GM19025 (cell line): ENCODE measurements at regions not wholly inside any gene's neighbourhood (a gene's known extent, or its start where the extent isn't known, plus 50 kb on each side); places are given as distances from the start of the nearest gene placed in this dataset.
"Not testable (repeated sequence)": the region's sequence is repeated elsewhere in the genome, so short reads cannot be mapped to it uniquely, and the experiment has no call there.

Experiments used
- ATAC-seq: cut with Tn5 transposase; IDR thresholded peaks from one replicate; pipeline ENCODE4 v1.9.1; 2021; ENCODE audit warnings: mild to moderate bottlenecking, low read depth, moderate library complexity; ENCODE audit not compliant: unreplicated experiment

GRCh38 chr4:107392951-107393350 is 327.1 kb downstream of the PAPSS1 start:
- no peak for ATAC-seq

GRCh38 chr4:107392380-107392779 is 327.7 kb downstream of the PAPSS1 start:
- no peak for ATAC-seq

- ATAC-seq: no peak
Observed at GRCh38 chr4:107391630-107392028, 328.4 kb downstream of the PAPSS1 start.

GRCh38 chr4:107391009-107391629 is 328.9 kb downstream of the PAPSS1 start:
- ATAC-seq: no peak

GRCh38 chr4:107389965-107390364 is 330.1 kb downstream of the PAPSS1 start:
- ATAC-seq: no peak

- peak; percentile 60 for ATAC-seq
Observed at GRCh38 chr4:107388736-107389274, 331.2 kb downstream of the PAPSS1 start.

- ATAC-seq: no peak
Observed at GRCh38 chr4:107380836-107381438, 339.1 kb downstream of the PAPSS1 start.

- no peak for ATAC-seq
Observed at GRCh38 chr4:107380190-107380589, 339.8 kb downstream of the PAPSS1 start.

DNA sequence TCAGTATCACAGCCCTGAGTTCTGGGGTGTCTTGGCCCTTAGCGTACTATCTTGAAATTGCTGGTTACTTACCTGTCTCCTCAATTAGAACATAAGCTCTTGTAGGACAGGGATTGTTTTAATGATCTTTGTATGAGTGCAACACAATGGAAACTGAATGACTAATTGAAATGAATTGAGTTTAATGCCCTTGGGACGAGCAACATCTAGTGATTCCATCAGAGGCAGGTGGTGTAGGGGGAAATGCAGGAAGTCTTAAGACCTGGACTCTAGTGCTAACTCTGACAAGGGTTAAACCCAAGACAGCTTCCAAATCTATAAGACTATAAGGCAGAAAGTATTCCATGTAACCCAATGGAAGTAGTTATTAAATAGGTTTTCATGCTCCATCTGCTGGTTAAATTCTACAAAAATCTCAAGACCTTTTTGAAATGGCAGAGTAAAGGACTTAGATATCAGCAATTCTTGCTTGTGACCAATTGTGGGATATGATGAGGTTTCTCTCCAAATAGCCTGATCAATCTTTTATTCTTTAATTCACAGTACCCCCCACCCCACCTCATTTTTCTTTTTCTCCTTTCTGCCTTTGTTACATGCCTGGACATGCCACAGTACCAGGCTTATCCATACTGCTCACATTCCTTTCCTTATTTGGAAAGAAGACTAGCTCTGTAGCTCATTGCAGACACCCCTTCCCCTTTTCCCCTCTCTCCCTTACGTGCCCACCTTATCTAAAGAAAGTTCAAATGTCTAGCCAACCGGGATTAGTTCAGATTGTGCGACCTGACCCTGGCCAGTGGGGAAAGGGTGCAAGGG is 340.8 kb downstream of the PAPSS1 start:
- no peak for ATAC-seq

- ATAC-seq: no peak
Observed at GRCh38 chr4:107376293-107376692, 340.2 kb upstream of the DKK2 start.

DNA sequence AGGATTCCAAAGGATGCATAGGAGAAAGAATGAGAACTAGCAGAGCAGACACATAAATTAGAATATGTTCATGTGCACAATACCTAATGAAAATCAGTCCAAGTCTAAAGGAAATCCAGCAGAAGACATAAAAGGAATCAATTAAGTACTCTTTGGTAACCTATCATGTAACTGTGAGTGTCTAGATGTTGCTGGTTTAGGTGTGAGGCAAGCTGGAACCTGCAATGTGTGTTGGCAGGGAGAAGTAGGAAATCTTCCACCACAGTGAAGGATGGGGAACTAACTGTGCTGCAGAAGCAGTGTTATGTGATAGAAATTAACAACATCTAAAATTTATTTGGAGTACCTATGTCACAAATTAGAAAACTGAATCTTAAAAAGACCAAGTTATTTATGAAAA is 330.8 kb upstream of the DKK2 start:
- ATAC-seq: no peak

- no peak for ATAC-seq
Observed at GRCh38 chr4:107366016-107366735, 330.1 kb upstream of the DKK2 start.

DNA sequence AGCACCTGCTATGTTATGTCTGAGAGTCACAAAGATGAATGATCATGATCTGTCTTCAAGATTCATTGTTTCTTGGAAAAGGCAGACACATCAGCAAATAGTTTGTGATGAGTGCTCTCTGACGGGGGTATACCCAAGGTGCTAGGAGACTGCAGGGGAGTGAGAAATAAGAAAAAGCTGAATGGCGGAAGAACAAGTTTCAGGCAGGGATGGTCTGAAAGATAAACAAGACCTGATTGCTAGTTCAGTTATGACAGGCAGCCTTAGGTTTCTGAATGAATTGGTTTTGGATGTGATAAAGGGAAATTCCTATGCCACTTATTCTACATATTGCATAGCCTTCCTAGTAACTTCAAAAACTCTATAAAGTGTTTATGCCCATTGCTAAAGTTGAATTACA is 327.0 kb upstream of the DKK2 start:
- no peak for ATAC-seq

DNA sequence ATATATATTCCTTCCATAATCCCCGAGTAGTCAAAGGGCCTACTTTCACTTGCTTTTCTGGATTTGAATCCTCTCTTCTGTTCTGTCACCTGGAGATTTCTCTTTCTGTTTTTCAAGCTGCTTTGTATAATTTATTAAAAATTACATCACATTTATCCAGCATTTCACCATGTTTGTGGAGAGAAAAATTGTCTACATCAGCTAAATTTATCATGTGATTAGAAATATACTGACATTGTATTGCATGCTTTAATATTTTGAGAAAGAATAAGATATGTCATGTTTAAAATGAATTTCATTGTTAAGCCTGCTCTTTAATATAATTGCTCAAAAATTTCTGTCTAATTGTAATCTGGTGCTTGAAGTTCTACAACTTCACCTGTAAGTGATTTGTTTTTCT is 323.1 kb upstream of the DKK2 start:
- no peak for ATAC-seq

DNA sequence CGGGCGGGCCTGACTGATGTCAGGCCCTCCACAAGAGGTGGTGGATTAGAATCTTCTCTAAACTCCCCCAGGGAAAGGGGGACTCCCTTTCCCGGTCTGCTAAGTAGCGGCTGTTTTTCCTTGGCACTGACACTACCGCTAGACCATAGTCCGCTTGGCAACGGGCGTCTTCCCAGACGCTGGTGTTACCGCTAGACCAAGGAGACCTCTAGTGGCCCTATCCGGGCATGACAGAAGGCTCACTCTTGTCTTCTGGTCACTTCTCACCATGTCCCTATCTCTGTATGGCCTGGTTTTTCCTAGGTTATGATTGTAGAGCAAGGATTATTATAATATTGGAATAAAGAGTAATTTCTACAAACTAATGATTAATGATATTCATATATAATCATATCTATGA is 318.2 kb upstream of the DKK2 start:
- not testable (repeated sequence) for ATAC-seq

DNA sequence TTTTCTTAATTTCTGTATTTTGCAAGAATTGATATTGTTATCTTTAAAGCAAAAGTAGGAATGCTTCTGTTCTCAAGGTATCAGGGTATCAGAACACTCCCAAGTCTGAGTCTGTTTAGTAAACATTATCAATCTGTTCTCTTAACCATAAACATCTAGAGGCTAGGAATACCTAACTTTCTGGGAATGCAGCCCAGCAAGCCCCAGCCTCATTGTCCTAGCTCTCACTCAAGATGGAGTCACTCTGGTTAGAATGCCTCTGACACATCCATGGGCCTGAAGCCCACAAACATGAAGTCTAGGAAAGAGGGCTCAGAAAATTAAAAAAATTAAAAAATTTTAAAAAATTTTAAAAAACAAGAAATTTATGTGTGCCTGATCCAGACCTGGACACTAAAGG is 315.1 kb upstream of the DKK2 start:
- no peak for ATAC-seq

GRCh38 chr4:107349732-107350131 is 313.6 kb upstream of the DKK2 start:
- ATAC-seq: no peak

DNA sequence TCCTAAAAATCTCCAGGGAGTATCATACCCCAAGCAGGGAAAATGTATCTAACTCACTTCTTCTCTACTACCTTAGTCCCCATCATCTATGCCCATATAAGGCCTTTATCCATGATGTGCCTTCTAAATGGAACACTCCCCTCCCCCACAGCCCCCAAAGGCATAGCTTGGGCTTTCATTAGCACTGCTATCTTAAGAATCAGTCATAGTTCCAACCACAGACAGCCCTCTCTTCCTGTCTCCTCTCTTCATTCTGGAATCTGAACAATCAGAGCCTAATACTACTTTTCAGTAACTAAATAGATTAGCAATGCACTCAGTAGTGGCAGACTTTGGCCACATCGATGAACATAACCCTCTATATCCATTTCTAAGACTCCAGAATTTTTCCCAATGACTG is 313.2 kb upstream of the DKK2 start:
- ATAC-seq: no peak

GRCh38 chr4:107348188-107349050 is 312.3 kb upstream of the DKK2 start:
- ATAC-seq: no peak

DNA sequence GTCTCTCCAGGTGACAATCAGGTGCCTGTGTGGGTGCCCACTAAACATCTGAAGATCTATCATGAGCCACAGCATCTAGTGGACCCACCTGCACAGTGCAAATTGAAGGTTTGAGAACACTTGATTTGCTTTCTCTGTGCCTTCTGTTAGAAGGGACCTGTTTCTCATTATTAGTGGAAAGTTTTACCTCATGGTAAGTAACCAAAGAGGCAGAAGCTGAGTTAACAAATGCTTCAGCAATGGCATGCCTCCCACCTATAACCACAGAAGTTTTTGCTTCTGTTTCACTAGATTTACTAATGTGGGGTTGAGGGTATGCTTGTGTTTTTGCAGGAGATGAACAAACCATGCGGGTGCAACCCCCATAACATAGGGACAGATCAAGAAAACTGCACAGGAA is 297.4 kb upstream of the DKK2 start:
- ATAC-seq: no peak
